Liver (tissue), 8 donors: ENCODE measurements at regions not wholly inside any gene's neighbourhood (a gene's known extent, or its start where the extent isn't known, plus 50 kb on each side); places are given as distances from the start of the nearest gene placed in this dataset.

Experiments
- DNase-seq: peaks from one replicate; pipeline ENCODE4 v3.0.0-alpha.2; 2017; ENCODE audit warnings: low spot score
- H3K27ac ChIP-seq, 2 donors: one replicate each; pipeline ENCODE4 v1.7.0; 2013; ENCODE audit warnings: inconsistent platforms in 2 of 2, low read length in 2 of 2, control low read depth in 1 of 2, low read depth in 1 of 2, mild to moderate bottlenecking in 1 of 2
- H3K27me3 ChIP-seq, 4 donors: one replicate each; pipeline versions ENCODE4 v1.6.1 to v1.7.0; 2013; ENCODE audit warnings: low read length in 3 of 4, inconsistent platforms in 1 of 4, mild to moderate bottlenecking in 1 of 4, moderate library complexity in 1 of 4; ENCODE audit not compliant: control insufficient read depth in 4 of 4, insufficient read depth in 4 of 4
- H3K36me3 ChIP-seq, 4 donors: one replicate each; pipeline versions ENCODE4 v1.6.1 to v1.7.0; 2013; ENCODE audit warnings: low read length in 3 of 4, mild to moderate bottlenecking in 3 of 4, low read depth in 1 of 4, moderate library complexity in 1 of 4; ENCODE audit not compliant: control insufficient read depth in 4 of 4, insufficient read depth in 3 of 4
- H3K4me1 ChIP-seq, 4 donors: one replicate each; pipeline versions ENCODE4 v1.6.1 to v1.7.0; 2013; ENCODE audit warnings: low read length in 3 of 4, mild to moderate bottlenecking in 3 of 4, moderate library complexity in 1 of 4; ENCODE audit not compliant: control insufficient read depth in 4 of 4, insufficient read depth in 4 of 4
- H3K4me3 ChIP-seq, 3 donors: one replicate each; pipeline versions ENCODE4 v1.6.1 to v1.7.0; 2013; ENCODE audit warnings: low read length in 3 of 3, control low read depth in 1 of 3, low read depth in 1 of 3, mild to moderate bottlenecking in 1 of 3
- H3K9ac ChIP-seq, 2 donors: one replicate each; pipeline ENCODE4 v1.7.0; 2013; ENCODE audit warnings: low read length in 2 of 2, mild to moderate bottlenecking in 2 of 2, moderate library complexity in 2 of 2, control low read depth in 1 of 2, low read depth in 1 of 2
- H3K9me3 ChIP-seq, 4 donors: one replicate each; pipeline versions ENCODE4 v1.6.1 to v1.7.0; 2013; ENCODE audit warnings: low read length in 3 of 4; ENCODE audit not compliant: control insufficient read depth in 4 of 4
- ATF3 ChIP-seq: IDR thresholded peaks from 2 replicates; pipeline ENCODE4 v1.6.1; 2016; ENCODE audit warnings: antibody characterized with exemption
- FOXA1 ChIP-seq: IDR thresholded peaks from 2 replicates; pipeline ENCODE4 v1.6.1; 2016; ENCODE audit warnings: antibody characterized with exemption
- FOXA2 ChIP-seq: IDR thresholded peaks from 2 replicates; pipeline ENCODE4 v1.6.1; 2016; ENCODE audit warnings: antibody characterized with exemption
- GABPA ChIP-seq, 2 donors: IDR thresholded peaks in 1 of 2; conservative IDR thresholded peaks in 1 of 2; 2 replicates each; pipeline ENCODE4 v1.6.1; 2016; ENCODE audit warnings: antibody characterized with exemption in 2 of 2, mild to moderate bottlenecking in 1 of 2, moderate library complexity in 1 of 2
- HNF4A ChIP-seq, 2 donors: conservative IDR thresholded peaks; 2 replicates each; pipeline ENCODE4 v1.6.1; 2016; ENCODE audit warnings: antibody characterized with exemption in 2 of 2, mild to moderate bottlenecking in 2 of 2
- HNF4G ChIP-seq: IDR thresholded peaks from 2 replicates; pipeline ENCODE4 v1.6.1; 2016; ENCODE audit warnings: antibody characterized with exemption
- JUND ChIP-seq, 2 donors: IDR thresholded peaks; 2 replicates each; pipeline ENCODE4 v1.6.1; 2016; ENCODE audit warnings: antibody characterized with exemption in 2 of 2
- NR2F2 ChIP-seq: IDR thresholded peaks from 2 replicates; pipeline ENCODE4 v1.6.1; 2016; ENCODE audit warnings: antibody characterized with exemption
- REST ChIP-seq: IDR thresholded peaks from 2 replicates; pipeline ENCODE4 v1.6.1; 2016; ENCODE audit warnings: antibody characterized with exemption, mild to moderate bottlenecking
- RXRA ChIP-seq, 2 donors: IDR thresholded peaks; 2 replicates each; pipeline ENCODE4 v1.6.1; 2017 to 2018; ENCODE audit warnings: antibody characterized with exemption in 2 of 2, mild to moderate bottlenecking in 1 of 2
- WGBS: extraction: QIAGEN DNeasy Blood & Tissue Kit; methylation state at CpG from one replicate; pipeline ENCODE4 v1.1.7; 2013; 5-methylcytosine and 5-hydroxymethylcytosine counted together
- TF ChIP-seq, protein P1 (sequence below): IDR thresholded peaks from 2 replicates; pipeline ENCODE4 v1.6.1; 2016; ENCODE audit warnings: antibody characterized with exemption
- TF ChIP-seq, protein P2 (sequence below): fragments of 150-350 bp; IDR thresholded peaks from 2 replicates; pipeline ENCODE4 v1.5.1; 2017; ENCODE audit warnings: improper control_type of control experiment, low read depth, low read length; ENCODE audit not compliant: missing input control
- donor health status: healthy.
- donor health status: healthy.
- donor health status: healthy.
- donor health status: healthy.
- donor health status: healthy.

DNA sequence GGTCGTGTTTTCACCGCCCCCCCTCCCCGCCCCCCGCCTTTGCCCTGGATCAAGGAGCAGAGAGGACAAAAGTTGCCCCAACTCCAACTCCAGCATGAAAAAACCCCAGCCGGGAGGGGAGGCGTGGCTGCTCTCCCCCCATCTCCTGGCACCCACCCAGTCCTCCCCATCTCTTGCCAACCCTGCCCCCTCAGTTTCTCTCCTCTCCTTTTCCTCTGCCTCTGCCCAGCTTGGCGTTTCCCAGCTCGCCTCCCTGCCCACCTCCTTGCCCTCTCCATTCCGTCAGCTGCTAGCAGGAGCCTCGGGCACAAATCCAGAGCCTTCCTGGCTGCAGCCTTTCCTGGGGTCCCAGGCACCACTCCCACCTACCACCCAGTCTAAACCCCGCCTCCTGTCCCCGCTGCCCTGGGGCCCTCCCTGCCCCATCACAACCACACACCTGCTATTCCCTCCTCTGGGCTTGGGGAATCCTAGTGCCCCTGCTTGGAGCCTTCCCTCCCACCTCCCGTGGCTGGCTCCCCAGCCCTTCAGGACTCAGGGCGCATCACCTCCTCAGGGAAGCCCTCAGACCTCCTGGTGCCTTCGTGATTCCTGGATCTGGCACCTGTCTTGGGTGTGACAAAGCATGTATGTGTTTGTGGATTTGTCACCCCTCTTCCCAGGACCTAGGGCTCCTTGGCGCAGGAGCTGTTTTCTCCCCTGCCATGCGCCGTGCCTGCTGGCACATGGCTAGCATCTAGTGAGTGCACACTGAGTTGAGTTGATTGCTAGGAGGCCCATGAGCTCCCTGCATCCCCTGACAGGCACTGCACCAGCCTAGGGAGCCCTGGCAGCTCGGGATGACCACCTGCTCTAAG is 209.1 kb downstream of the TFCP2L1 start:
- Histone ChIP-seq H3K4me3 (no peak overlapping the region), H3K4me1 (peaks cover 0 to under 1% (median 0%) of the 10 kb centered on the region in 4 donors), H3K27me3 (peaks cover 0 to 18% (median under 1%) of the 10 kb centered on the region in 4 donors), H3K27ac (no peak overlapping the region), H3K9ac (no peak overlapping the region), H3K36me3 (no peaks in the 10 kb centered on the region), H3K9me3 (no peaks in the 10 kb centered on the region)
- WGBS: 15% methylated on average over 19 of the region's 19 CpGs
- DNase-seq: no peak
- TF ChIP-seq FOXA2: no peak
- TF ChIP-seq, protein P1, sequence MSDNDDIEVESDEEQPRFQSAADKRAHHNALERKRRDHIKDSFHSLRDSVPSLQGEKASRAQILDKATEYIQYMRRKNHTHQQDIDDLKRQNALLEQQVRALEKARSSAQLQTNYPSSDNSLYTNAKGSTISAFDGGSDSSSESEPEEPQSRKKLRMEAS: no peak
- no peak for TF ChIP-seq JUND (IDR thresholded peaks at IDR 0.05)
- TF ChIP-seq ATF3: no peak
- TF ChIP-seq RXRA (IDR thresholded peaks at IDR 0.05): no peak
- TF ChIP-seq FOXA1: no peak
- no peak for TF ChIP-seq HNF4G
- TF ChIP-seq, protein P2, sequence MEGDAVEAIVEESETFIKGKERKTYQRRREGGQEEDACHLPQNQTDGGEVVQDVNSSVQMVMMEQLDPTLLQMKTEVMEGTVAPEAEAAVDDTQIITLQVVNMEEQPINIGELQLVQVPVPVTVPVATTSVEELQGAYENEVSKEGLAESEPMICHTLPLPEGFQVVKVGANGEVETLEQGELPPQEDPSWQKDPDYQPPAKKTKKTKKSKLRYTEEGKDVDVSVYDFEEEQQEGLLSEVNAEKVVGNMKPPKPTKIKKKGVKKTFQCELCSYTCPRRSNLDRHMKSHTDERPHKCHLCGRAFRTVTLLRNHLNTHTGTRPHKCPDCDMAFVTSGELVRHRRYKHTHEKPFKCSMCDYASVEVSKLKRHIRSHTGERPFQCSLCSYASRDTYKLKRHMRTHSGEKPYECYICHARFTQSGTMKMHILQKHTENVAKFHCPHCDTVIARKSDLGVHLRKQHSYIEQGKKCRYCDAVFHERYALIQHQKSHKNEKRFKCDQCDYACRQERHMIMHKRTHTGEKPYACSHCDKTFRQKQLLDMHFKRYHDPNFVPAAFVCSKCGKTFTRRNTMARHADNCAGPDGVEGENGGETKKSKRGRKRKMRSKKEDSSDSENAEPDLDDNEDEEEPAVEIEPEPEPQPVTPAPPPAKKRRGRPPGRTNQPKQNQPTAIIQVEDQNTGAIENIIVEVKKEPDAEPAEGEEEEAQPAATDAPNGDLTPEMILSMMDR: no peak
- TF ChIP-seq GABPA (IDR thresholded peaks at IDR 0.05 in 1 of 2, conservative IDR thresholded peaks at IDR 0.05 in 1 of 2): no peak
- no peak for TF ChIP-seq NR2F2
- TF ChIP-seq HNF4A (conservative IDR thresholded peaks at IDR 0.05): no peak
- TF ChIP-seq REST: no peak

DNA sequence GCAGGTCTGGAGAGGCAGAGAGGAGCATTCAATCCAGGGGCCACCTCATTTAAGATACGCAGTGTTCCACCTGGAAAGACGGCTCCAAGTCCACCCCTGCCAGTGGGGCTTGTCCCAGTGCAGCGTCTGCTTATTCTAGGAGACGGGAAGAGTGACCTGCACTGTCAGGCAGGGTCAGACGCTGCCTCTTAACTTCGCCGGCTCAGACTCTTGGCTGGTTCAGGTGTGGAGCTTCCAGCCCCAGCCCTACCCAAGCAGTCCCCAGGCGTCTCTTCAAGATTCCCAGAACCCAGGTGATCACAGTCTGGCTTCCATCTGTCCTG is 208.5 kb downstream of the TFCP2L1 start:
- H3K27ac ChIP-seq: no peak overlapping the region
- no peaks in the 10 kb centered on the region for H3K4me1 ChIP-seq
- no peak for DNase-seq
- WGBS: 20% methylated on average over 8 of the region's 8 CpGs
- H3K36me3 ChIP-seq: no peaks in the 10 kb centered on the region
- no peak overlapping the region for H3K9ac ChIP-seq
- no peak for TF ChIP-seq REST
- no peak overlapping the region for H3K4me3 ChIP-seq
- no peaks in the 10 kb centered on the region for H3K9me3 ChIP-seq
- H3K27me3 ChIP-seq: peaks cover 0 to 20% (median under 1%) of the 10 kb centered on the region in 4 donors
